GM10266 (cell line): ENCODE measurements at regions not wholly inside any gene's neighbourhood (a gene's known extent, or its start where the extent isn't known, plus 50 kb on each side); places are given as distances from the start of the nearest gene placed in this dataset.

Experiments used
- DNase-seq: peaks from one replicate; pipeline ENCODE4 v3.0.0; 2012; ENCODE audit errors: extremely low spot score
- TF ChIP-seq, protein P1 (sequence below): IDR thresholded peaks from 2 replicates; pipeline ENCODE4 v1.5.1; 2012; ENCODE audit warnings: mild to moderate bottlenecking, low read depth; ENCODE audit not compliant: control insufficient read depth, insufficient read depth; ENCODE audit errors: missing control alignments

DNA sequence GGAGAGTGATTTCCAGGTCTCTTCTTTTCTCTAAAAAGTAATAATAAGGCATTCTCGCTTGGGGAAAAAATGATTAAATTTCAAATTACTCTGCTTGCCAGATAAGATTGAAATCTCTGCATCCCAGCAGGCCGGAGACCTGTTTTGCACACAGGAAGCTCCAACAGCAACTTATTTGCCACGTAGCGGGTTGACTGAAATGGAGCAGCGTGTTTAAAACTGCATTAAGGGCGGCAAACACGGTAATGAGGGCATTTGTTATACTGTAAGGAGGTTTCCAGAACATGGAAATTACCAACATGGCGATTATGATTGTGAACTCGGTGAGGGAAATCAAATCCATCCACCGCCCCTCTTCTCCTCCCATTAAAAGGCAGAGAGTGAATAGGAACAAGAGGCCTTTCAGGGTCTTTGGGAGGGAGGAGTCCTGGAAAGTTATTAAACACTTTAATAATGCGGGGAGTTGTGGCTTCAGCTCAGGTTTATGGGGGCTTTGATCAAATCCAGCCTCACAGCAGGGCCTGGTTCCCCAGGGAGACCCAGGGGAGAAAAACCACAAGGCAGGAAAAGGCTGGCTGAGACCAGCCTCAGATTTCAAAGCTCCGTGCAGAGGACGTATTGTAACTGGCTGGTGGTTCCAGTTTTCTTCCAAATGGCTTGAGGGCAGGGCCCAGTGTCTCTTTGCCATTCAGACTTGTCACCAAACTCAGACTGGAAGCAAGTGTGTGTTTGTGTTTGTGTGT lies 242.3 kb downstream of the TLE3 start:
- TF ChIP-seq, protein P1, sequence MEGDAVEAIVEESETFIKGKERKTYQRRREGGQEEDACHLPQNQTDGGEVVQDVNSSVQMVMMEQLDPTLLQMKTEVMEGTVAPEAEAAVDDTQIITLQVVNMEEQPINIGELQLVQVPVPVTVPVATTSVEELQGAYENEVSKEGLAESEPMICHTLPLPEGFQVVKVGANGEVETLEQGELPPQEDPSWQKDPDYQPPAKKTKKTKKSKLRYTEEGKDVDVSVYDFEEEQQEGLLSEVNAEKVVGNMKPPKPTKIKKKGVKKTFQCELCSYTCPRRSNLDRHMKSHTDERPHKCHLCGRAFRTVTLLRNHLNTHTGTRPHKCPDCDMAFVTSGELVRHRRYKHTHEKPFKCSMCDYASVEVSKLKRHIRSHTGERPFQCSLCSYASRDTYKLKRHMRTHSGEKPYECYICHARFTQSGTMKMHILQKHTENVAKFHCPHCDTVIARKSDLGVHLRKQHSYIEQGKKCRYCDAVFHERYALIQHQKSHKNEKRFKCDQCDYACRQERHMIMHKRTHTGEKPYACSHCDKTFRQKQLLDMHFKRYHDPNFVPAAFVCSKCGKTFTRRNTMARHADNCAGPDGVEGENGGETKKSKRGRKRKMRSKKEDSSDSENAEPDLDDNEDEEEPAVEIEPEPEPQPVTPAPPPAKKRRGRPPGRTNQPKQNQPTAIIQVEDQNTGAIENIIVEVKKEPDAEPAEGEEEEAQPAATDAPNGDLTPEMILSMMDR = no peak
- DNase-seq = no peak

DNA sequence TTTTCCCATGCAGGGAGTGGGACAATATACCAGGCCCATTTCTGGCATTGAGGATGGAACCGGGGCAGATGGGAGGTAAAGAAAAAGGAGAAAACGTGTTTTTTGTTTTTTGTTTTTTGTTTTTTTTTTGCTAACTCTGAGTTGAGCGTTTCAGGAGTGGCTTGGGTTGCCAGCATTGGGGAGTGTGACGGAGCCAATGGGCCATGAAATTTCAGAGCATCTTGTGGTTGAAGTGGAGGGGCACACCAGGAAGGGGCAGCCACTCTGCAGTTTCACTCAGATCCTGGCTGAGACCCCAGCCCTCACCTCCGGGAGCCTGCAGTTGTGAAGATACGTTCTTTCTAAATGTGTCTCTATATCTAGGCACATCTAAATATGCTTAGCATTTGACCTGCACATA lies 240.5 kb downstream of the TLE3 start:
- no peak for DNase-seq
- TF ChIP-seq, protein P1 = no peak

DNA sequence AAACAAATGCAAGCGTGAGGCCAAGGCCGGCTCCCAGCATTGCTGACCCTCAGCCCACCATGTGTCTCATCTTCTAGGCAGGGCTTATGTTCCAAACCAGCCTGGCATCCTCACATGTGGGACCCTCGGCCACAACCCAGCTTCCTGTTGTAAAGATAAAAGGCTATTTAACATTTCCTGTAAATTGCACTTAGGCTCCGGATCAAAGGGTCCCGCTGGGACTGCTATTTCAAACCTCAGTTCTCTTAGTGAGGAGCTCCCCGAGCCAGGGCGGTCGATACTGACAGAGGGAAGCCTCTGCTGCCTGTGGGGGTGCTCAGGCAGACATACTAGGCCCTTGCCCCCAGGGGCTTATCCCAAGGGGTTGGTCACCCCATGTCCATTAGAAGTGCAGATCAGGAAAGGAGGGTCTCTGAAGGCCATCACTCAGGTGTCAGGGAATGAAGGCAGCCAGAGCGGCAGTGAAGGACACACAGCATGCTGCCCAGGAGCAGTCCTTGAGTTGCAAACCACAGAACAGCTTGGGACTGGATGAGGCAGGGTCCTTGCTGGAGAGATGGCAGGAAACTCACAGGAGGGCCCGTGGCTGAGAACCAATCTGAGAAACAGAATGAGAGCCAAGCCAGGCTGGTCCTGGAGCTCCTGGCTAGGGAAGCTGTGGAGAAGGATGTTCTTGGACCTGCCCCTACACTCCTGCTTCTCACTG lies 239.9 kb downstream of the TLE3 start:
- DNase-seq = no peak
- TF ChIP-seq, protein P1 = no peak

DNA sequence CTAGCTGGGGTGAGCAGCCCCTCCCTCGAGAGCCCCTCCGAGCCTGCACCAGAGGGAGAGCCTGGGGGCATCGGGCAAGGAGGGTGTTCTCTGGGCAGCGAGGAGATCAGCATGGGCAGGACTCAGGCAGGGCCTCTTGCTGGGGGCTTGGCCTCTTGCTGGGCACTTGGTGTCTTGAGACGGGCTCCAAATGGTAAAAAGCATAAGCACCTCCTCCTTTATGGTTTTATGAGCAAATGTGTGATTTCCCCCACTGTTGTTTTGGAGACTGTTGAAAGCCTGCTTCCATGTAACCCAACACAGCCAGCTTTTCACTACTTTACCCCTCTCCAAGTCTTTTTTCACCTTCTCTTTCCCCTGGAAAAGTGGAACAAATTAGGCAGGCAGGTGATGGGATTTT lies 239.3 kb downstream of the TLE3 start:
- TF ChIP-seq, protein P1 = no peak
- no peak for DNase-seq

DNA sequence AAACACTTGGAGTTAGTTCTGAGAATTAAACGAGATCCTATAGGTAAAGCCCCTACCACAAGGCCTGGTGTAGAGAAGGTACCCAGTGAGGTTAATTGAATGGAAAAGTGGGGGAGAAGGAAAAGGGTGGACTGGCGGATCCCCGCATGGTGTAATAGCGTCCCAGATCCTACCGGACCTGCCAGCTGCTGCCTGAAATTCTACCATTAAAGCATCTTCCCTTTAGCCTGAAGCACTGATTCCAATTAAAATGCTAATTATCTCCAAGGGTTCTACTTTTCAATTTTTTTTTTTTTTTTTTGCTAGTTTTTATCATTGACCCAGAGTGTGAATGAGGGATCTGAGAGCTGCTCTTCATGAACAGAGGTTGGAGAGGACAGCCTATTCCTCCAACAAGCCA lies 237.9 kb downstream of the TLE3 start:
- DNase-seq = no peak
- TF ChIP-seq, protein P1 = no peak

DNA sequence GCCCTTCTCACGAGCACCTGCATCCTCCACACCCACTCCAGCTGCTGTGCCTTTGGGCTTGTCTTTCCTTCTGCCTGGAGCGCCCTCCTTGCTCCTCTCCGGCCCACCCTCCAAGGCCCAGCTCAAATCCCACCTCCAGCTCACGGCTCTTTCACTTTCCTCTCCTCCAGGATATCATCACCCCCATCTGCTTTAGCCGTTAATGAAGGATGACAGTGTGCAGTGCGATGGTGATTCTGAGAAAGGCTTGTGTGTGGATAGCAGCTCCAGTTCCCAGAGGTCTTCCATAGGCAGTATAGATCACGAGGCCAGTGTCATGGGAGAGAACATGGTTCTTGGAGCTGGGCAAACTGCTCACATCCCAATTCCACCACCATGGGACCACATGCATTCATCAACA lies 237.4 kb downstream of the TLE3 start:
- no peak for DNase-seq
- TF ChIP-seq, protein P1 = no peak

DNA sequence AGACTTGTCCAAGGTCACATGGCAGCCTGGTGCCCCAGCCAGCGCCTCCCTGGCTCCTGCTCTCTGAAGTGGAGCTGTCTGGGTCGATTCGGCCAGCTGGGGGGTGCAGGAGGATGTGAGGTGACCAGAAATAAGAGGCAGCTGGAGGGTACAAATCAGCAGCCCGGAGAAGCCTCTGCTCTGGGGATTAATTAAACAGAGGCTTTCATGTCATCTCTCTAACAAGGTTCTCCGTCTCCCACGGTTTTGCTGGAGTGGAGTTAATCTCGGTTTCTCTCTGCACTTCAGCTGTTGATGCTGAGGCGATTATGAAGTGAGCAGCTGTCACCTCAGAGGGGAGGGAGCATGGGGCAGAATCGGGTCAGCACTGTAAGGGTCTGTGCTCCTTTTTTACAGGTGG lies 236.8 kb downstream of the TLE3 start:
- TF ChIP-seq, protein P1 = no peak
- no peak for DNase-seq
